ENCODE measurements at regions not wholly inside any gene's neighbourhood (a gene's known extent, or its start where the extent isn't known, plus 50 kb on each side); places are given as distances from the start of the nearest gene placed in this dataset.
A peak's percentile ranks its signal among the peaks of the same experiment; 100 is the strongest.
"Not testable (repeated sequence)": the region's sequence is repeated elsewhere in the genome, so short reads cannot be mapped to it uniquely, and the experiment has no call there.

- no peak for DNase-seq
These were observed 51.9 kb upstream of the SPDL1 start for GRCh38 chr5:169531631-169532030.

- no peak for DNase-seq
These were observed 55.7 kb upstream of the SPDL1 start for GRCh38 chr5:169527863-169528262.

DNA sequence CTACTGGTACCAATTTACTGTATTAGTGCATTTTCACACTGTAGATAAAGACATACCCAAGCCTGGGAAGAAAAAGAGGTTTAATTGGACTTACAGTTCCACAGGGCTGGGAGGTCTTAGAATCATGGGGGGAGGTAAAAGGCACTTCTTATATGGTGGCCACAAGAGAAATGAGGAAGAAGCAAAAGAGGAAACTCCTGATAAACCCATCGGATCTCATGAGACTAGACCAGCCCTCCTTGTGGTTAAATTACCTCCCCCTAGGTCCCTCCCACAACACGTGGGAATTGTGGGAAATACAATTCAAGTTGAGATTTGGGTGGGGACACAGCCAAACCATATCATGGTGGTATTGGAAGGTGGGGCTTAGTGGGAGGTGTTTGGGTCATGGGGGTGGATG, 56.5 kb upstream of the SPDL1 start:
- peak; percentile 1 for DNase-seq

GRCh38 chr5:169522851-169523250, 60.7 kb upstream of the SPDL1 start:
- DNase-seq = no peak

- no peak for DNase-seq
These were observed 62.1 kb upstream of the SPDL1 start for GRCh38 chr5:169521366-169521983.

DNA sequence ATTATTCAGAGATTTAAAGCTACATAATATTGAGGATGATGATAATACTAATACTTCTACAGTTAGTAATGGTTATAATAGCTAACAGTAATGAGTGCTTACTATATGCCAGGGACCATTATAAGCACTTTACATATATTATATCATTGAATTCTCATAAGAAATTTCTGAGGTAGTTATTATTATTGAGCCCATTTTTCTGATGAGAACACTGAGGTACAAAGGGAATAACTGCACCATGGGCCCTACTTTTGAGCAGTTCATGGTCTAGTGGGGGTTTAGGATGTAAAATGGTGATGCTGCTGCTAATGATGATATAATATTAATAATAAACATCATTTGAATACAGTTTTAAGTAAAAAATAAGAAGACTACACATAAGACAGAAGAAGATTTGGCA, 64.2 kb upstream of the SPDL1 start:
- no peak for DNase-seq

DNA sequence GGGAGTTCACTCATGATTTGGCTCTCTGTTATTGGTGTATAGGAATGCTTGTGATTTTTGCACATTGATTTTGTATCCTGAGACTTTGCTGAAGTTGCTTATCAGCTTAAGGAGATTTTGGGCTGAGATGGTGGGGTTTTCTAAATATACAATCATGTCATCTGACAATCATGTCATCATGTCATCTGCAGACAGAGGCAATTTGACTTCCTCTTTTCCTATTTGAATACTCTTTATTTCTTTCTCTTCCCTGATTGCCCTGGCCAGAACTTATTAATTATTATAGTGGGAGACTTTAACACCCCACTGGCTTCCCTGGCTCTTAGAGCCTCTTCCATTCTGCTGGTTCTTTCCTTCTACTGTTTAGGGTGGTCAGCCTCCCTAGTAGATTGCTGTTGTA, 64.8 kb upstream of the SPDL1 start:
- DNase-seq = not testable (repeated sequence)

- DNase-seq = no peak
These were observed 71.2 kb upstream of the SPDL1 start for GRCh38 chr5:169512385-169512784.

DNA sequence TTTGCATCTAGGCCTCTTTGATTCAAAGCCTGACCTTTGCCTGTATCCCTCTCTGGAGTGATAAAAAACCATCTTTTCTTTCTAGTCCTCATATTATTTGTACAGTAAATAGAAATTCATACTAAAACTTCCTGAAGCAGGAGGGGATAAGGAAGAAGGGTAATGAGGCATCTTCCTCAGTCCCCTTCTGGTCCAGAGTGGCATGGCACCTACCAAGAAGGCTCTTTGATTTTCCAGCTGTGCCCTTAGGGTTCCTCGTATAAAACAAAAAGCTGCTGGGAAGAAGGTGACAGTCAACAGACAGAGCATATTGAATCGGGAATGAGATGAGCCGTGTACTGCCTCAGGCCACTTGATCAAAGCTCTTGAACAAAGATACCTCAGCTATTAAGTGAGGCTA, 71.9 kb upstream of the SPDL1 start:
- DNase-seq = no peak

DNA sequence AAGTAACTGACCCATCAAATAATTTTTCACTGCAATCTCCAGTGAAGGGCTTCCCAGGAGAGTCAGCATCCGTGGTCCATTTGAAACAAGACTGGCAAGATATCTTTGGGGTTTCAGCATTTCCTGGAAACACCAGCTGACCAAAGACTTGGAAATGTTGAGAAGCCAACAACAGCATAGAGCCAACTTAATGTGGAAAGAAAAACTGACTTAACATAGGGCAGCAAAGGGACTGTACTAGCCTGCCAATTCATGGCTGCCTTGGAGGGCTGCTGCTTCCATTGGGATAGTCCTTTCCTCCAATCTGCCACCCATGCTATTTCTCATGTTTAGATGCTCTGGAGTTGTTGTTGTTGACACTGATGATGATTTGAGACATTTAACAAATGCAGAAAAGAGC, 76.5 kb upstream of the SPDL1 start:
- no peak for DNase-seq

DNA sequence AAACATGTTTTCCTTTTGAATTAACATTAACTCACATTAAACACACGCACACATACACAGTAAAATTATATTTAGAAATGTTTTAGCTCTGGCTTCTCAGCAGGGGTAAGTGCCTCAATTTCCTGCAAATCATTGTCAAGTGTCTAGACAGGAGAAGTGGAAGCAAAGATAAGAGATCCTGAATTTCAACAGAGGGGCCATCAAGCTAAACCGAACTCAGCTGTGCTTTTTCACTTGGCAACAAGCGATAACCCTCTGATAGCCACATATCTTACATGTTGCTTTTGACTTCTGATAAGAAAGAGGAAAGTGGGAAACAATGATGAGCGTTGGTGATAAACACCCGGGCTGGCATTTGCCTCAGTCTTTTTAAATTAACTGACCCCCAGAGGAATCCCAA, 79.7 kb upstream of the SPDL1 start:
- DNase-seq = no peak

GRCh38 chr5:169499990-169500505, 83.5 kb upstream of the SPDL1 start:
- DNase-seq = no peak

- no peak for DNase-seq
These were observed 86.7 kb upstream of the SPDL1 start for GRCh38 chr5:169496878-169497277.

- DNase-seq = no peak
These were observed 88.5 kb upstream of the SPDL1 start for GRCh38 chr5:169494941-169495548.

DNA sequence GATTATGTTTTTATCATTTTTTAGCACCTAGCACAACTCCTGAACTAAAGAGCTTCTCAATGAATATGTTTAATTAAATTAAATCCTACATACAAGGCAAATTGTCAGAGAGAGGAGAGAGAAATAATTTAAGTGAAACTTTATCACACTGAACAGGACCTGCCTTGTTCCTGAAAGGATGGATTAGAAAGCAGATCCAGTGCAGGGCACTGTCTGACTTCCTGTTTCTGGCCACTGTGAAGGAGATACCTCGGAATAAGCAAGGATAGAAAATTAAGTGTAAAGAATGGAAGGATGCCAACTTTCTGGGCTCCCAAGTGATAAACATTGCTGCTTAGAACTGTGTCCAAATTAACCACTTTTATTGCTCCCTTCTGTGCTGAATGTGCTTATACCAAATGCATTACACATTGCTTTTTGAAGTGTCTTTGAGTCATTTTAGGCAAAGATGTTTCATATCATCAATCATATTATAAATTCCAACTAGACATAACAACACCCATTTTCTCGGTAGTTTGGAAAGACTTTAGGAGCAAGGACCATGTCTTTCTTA, 89.1 kb upstream of the SPDL1 start:
- no peak for DNase-seq

GRCh38 chr5:169474226-169474625, 109.3 kb upstream of the SPDL1 start:
- DNase-seq = no peak

- no peak for DNase-seq
These were observed 111.0 kb upstream of the SPDL1 start for GRCh38 chr5:169472544-169472943.

GRCh38 chr5:169471021-169471420, 112.6 kb upstream of the SPDL1 start:
- no peak for DNase-seq

GRCh38 chr5:169467041-169467771, 116.4 kb upstream of the SPDL1 start:
- no peak for DNase-seq

- no peak for DNase-seq
These were observed 122.7 kb upstream of the SPDL1 start for GRCh38 chr5:169460896-169461295.

- DNase-seq = no peak
These were observed 123.5 kb upstream of the SPDL1 start for GRCh38 chr5:169460123-169460522.

DNA sequence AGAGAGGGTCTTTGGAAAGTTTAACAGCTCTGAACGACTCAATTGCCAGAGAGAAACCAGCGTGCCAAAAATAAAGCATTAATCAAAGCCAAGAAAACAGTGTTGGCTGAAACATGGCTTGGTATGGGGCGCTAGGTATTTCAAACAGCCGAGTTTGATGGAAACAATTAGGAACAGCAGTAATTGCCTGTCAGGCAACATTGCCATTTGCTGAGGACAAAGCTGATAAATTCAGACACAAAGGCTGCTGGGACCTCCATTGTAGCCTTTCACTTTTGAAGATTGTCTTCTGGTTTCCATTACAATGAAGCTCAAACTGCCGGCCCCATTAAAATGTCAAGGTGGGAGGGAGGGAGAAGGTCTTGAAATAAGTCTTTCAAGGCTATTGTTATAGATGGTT, 125.4 kb upstream of the SPDL1 start:
- DNase-seq = no peak

GRCh38 chr5:169450464-169450863, 133.1 kb upstream of the SPDL1 start:
- DNase-seq = no peak

GRCh38 chr5:169448826-169449225, 134.7 kb upstream of the SPDL1 start:
- no peak for DNase-seq

Measured in hematopoietic multipotent progenitor cell treated with erythropoietin and hydrocortisone succinate and interleukin-3 and kit ligand, for 8 days (in vitro differentiated cells).